ENCODE measurements at regions not wholly inside any gene's neighbourhood (a gene's known extent, or its start where the extent isn't known, plus 50 kb on each side); places are given as distances from the start of the nearest gene placed in this dataset.
A peak's percentile ranks its signal among the peaks of the same experiment; 100 is the strongest.

- TF ChIP-seq ZNF8 (CRISPR knock-in tag; IDR thresholded peaks at IDR 0.05) (no peak), ZFP3 (CRISPR knock-in tag; IDR thresholded peaks at IDR 0.05) (no peak)
- ATAC-seq: no peak
These were observed 154.6 kb downstream of the CYRIA start for GRCh38 chr2:16511041-16511440.

- TF ChIP-seq ZNF70 (CRISPR knock-in tag; IDR thresholded peaks at IDR 0.05) (no peak), TOX (CRISPR knock-in tag; IDR thresholded peaks at IDR 0.05; ENCODE audit: borderline replicate concordance) (no peak), TSHZ2 (CRISPR knock-in tag; IDR thresholded peaks at IDR 0.05) (no peak), ZNF8 (CRISPR knock-in tag; IDR thresholded peaks at IDR 0.05) (no peak), CREB5 (CRISPR knock-in tag; IDR thresholded peaks at IDR 0.05; ENCODE audit: low read depth) (no peak), ESRRG (CRISPR knock-in tag; IDR thresholded peaks at IDR 0.05) (no peak), POU6F1 (CRISPR knock-in tag; IDR thresholded peaks at IDR 0.05; ENCODE audit: borderline replicate concordance, low read depth) (no peak), CSDC2 (CRISPR knock-in tag; IDR thresholded peaks at IDR 0.05) (no peak), TCF4 (CRISPR knock-in tag; IDR thresholded peaks at IDR 0.05; ENCODE audit: borderline replicate concordance) (no peak), GLIS3 (CRISPR knock-in tag; IDR thresholded peaks at IDR 0.05) (no peak), OSR1 (CRISPR knock-in tag; IDR thresholded peaks at IDR 0.05) (no peak), ARNTL (CRISPR knock-in tag; IDR thresholded peaks at IDR 0.05; ENCODE audit: borderline replicate concordance, low read depth) (no peak), RARB (CRISPR knock-in tag; IDR thresholded peaks at IDR 0.05) (no peak), ZNF565 (CRISPR knock-in tag; conservative IDR thresholded peaks at IDR 0.05; ENCODE audit: low read depth) (no peak), ISL1 (CRISPR knock-in tag; IDR thresholded peaks at IDR 0.05) (no peak), PATZ1 (CRISPR knock-in tag; IDR thresholded peaks at IDR 0.05; ENCODE audit: borderline replicate concordance) (no peak), ZFP30 (CRISPR knock-in tag; IDR thresholded peaks at IDR 0.05) (no peak)
- TF ChIP-seq, protein P1, sequence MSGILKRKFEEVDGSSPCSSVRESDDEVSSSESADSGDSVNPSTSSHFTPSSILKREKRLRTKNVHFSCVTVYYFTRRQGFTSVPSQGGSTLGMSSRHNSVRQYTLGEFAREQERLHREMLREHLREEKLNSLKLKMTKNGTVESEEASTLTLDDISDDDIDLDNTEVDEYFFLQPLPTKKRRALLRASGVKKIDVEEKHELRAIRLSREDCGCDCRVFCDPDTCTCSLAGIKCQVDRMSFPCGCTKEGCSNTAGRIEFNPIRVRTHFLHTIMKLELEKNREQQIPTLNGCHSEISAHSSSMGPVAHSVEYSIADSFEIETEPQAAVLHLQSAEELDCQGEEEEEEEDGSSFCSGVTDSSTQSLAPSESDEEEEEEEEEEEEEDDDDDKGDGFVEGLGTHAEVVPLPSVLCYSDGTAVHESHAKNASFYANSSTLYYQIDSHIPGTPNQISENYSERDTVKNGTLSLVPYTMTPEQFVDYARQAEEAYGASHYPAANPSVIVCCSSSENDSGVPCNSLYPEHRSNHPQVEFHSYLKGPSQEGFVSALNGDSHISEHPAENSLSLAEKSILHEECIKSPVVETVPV (CRISPR knock-in tag; IDR thresholded peaks at IDR 0.05): no peak
- no peak for ATAC-seq
These were observed 156.6 kb downstream of the CYRIA start for GRCh38 chr2:16509042-16509441.

- TF ChIP-seq GLIS3 (CRISPR knock-in tag; IDR thresholded peaks at IDR 0.05) (no peak), ZNF565 (CRISPR knock-in tag; conservative IDR thresholded peaks at IDR 0.05; ENCODE audit: low read depth) (no peak)
- no peak for ATAC-seq
These were observed 157.2 kb downstream of the CYRIA start for GRCh38 chr2:16508490-16508851.

DNA sequence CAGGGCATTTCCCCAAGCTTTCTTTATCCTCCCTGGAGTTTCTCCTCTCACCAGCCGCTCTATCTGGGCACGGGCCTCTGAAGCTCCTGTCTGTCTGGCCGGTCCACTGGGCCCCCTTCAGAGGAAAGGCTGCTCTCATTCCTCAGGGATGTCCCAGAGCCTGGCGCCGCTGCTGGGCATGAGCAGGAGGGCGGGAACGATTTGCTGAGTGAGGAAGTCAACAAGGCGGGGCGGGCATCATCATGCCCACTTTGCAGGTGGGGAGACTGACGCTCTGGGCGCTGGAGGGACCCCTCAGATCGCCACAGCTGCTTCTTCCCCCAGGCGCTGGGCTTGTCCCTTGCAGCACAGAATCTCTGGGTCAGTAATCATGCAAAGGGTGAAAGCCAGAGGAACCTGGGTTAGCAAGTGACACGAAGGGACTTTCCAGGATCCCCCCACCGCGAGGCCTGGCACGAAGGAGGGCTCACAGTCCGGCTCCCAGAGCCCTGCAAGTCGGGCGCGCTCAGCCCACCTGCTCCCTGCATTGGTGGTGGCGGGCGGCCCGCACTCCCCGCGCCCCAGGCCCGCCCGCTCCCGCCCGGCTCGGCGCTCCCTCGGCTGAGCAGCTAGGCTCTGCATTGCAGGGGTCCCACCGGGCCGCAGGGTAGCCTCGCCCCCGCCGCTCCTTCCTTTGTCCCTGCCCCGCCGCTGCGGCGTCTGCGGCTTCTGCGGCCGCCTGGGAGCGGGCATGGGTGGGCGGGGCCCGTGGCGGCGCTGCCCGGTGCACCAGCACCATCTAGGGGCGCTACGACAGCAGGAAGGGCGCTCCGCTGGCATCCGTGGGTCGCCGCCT, 157.8 kb downstream of the CYRIA start:
- peak; percentile 66 for ATAC-seq
- TF ChIP-seq TOX (CRISPR knock-in tag; IDR thresholded peaks at IDR 0.05; ENCODE audit: borderline replicate concordance): no peak
- TF ChIP-seq ZFP3 (CRISPR knock-in tag; IDR thresholded peaks at IDR 0.05): no peak
- TF ChIP-seq BACH2 (CRISPR knock-in tag; IDR thresholded peaks at IDR 0.05; ENCODE audit: borderline replicate concordance): no peak
- no peak for TF ChIP-seq ZNF565 (CRISPR knock-in tag; conservative IDR thresholded peaks at IDR 0.05; ENCODE audit: low read depth)
- no peak for TF ChIP-seq TSHZ2 (CRISPR knock-in tag; IDR thresholded peaks at IDR 0.05)
- no peak for TF ChIP-seq CREB5 (CRISPR knock-in tag; IDR thresholded peaks at IDR 0.05; ENCODE audit: low read depth)
- no peak for TF ChIP-seq ZNF8 (CRISPR knock-in tag; IDR thresholded peaks at IDR 0.05)
- TF ChIP-seq PPARA (CRISPR knock-in tag; IDR thresholded peaks at IDR 0.05; ENCODE audit: borderline replicate concordance): no peak
- no peak for TF ChIP-seq SNAI2 (CRISPR knock-in tag; IDR thresholded peaks at IDR 0.05)
- TF ChIP-seq ESRRG (CRISPR knock-in tag; IDR thresholded peaks at IDR 0.05): no peak
